H9 (cell line): ENCODE measurements at regions not wholly inside any gene's neighbourhood (a gene's known extent, or its start where the extent isn't known, plus 50 kb on each side); places are given as distances from the start of the nearest gene placed in this dataset.

ENCODE experiments used
- DNase-seq: peaks from one replicate; pipeline ENCODE4 v3.0.0-alpha.2; 2017
- H2AFZ ChIP-seq: one replicate; pipeline ENCODE4 v1.6.1; 2013; ENCODE audit warnings: mild to moderate bottlenecking, low read length, control low read depth, moderate library complexity
- H2AK5ac ChIP-seq: 2 replicates; pipeline ENCODE4 v1.6.1; 2013; ENCODE audit warnings: low read length, control low read depth, mixed read lengths; ENCODE audit not compliant: insufficient read length
- H2BK120ac ChIP-seq: one replicate; pipeline ENCODE4 v1.6.1; 2013; ENCODE audit warnings: low read depth, mild to moderate bottlenecking, low read length, control low read depth, inconsistent platforms; ENCODE audit not compliant: poor library complexity, severe bottlenecking
- H2BK12ac ChIP-seq: 2 replicates; pipeline ENCODE4 v1.6.1; 2013; ENCODE audit warnings: low read length, control low read depth, mixed read lengths, low read depth; ENCODE audit not compliant: insufficient read length
- H2BK15ac ChIP-seq: 2 replicates; pipeline ENCODE4 v1.6.1; 2013; ENCODE audit warnings: low read depth, low read length, control low read depth
- H2BK20ac ChIP-seq: one replicate; pipeline ENCODE4 v1.6.1; 2013; ENCODE audit warnings: low read depth, mild to moderate bottlenecking, low read length, control low read depth, inconsistent platforms; ENCODE audit not compliant: poor library complexity, severe bottlenecking
- H2BK5ac ChIP-seq: 2 replicates; pipeline ENCODE4 v1.6.1; 2013; ENCODE audit warnings: low read length, control low read depth, mixed read lengths; ENCODE audit not compliant: insufficient read length
- H3K14ac ChIP-seq: 2 replicates; pipeline ENCODE4 v1.6.1; 2013; ENCODE audit warnings: low read length, control low read depth; ENCODE audit not compliant: insufficient read depth
- H3K18ac ChIP-seq: 2 replicates; pipeline ENCODE4 v1.6.1; 2013; ENCODE audit warnings: low read depth, mild to moderate bottlenecking, mixed read lengths, low read length, control low read depth; ENCODE audit not compliant: insufficient read length
- H3K23ac ChIP-seq: 2 replicates; pipeline ENCODE4 v1.6.1; 2013; ENCODE audit warnings: low read length, control low read depth, mixed read lengths, low read depth; ENCODE audit not compliant: insufficient read length
- H3K23me2 ChIP-seq: 2 replicates; pipeline ENCODE4 v1.6.1; 2013; ENCODE audit warnings: low read depth, mild to moderate bottlenecking, mixed read lengths, low read length, control low read depth; ENCODE audit not compliant: insufficient read length, poor library complexity, severe bottlenecking
- H3K27ac ChIP-seq: 2 replicates; pipeline ENCODE4 v1.5.1; 2013; ENCODE audit warnings: low read length, control low read depth, mixed read lengths, low read depth; ENCODE audit not compliant: insufficient read length
- H3K27me3 ChIP-seq: 2 replicates; pipeline ENCODE4 v1.6.1; 2013; ENCODE audit warnings: low read length, control low read depth, inconsistent platforms; ENCODE audit not compliant: insufficient read depth
- H3K4ac ChIP-seq: 2 replicates; pipeline ENCODE4 v1.6.1; 2013; ENCODE audit warnings: low read depth, mild to moderate bottlenecking, control low read depth, inconsistent platforms, low read length, moderate library complexity
- H3K4me1 ChIP-seq: 2 replicates; pipeline ENCODE4 v1.6.1; 2013; ENCODE audit warnings: low read length, control low read depth, inconsistent platforms; ENCODE audit not compliant: insufficient read depth
- H3K4me2 ChIP-seq: 2 replicates; pipeline ENCODE4 v1.6.1; 2013; ENCODE audit warnings: low read length, control low read depth, mixed read lengths; ENCODE audit not compliant: insufficient read length, insufficient read depth
- H3K56ac ChIP-seq: 2 replicates; pipeline ENCODE4 v1.6.1; 2013; ENCODE audit warnings: low read depth, mild to moderate bottlenecking, mixed read lengths, low read length, control low read depth; ENCODE audit not compliant: insufficient read length
- H3K79me1 ChIP-seq: 2 replicates; pipeline ENCODE4 v1.6.1; 2013; ENCODE audit warnings: low read depth, mild to moderate bottlenecking, moderate library complexity, low read length, control low read depth, inconsistent platforms; ENCODE audit not compliant: insufficient read depth, poor library complexity, severe bottlenecking
- H3K79me2 ChIP-seq: 2 replicates; pipeline ENCODE4 v1.6.1; 2013; ENCODE audit warnings: low read length, control low read depth, inconsistent platforms; ENCODE audit not compliant: insufficient read depth
- H3K9ac ChIP-seq: 2 replicates; pipeline ENCODE4 v1.6.1; 2013; ENCODE audit warnings: low read length, control low read depth, mixed read lengths; ENCODE audit not compliant: insufficient read length; ENCODE audit errors: extremely low read depth
- H3K9me3 ChIP-seq: one replicate; pipeline ENCODE4 v1.6.1; 2013; ENCODE audit warnings: low read depth, low read length, inconsistent platforms; ENCODE audit not compliant: control insufficient read depth
- H3T11ph ChIP-seq: one replicate; pipeline ENCODE4 v1.6.1; 2013; ENCODE audit warnings: mild to moderate bottlenecking, low read length, control low read depth, inconsistent platforms
- H4K20me1 ChIP-seq: one replicate; pipeline ENCODE4 v1.6.1; 2013; ENCODE audit not compliant: control insufficient read depth, insufficient read length, insufficient read depth
- H4K5ac ChIP-seq: 2 replicates; pipeline ENCODE4 v1.6.1; 2013; ENCODE audit warnings: low read depth, mild to moderate bottlenecking, mixed read lengths, low read length, control low read depth; ENCODE audit not compliant: insufficient read length
- H4K8ac ChIP-seq: replicated peaks from 2 replicates; pipeline ENCODE4 v1.6.1; 2013; ENCODE audit warnings: low read length, control low read depth, mixed read lengths, low read depth; ENCODE audit not compliant: insufficient read length
- H4K91ac ChIP-seq: 2 replicates; pipeline ENCODE4 v1.6.1; 2013; ENCODE audit warnings: low read depth, mild to moderate bottlenecking, moderate library complexity, mixed read lengths, low read length, control low read depth; ENCODE audit not compliant: insufficient read length
- H3K27ac Mint-ChIP-seq, 3 experiments: 2 replicates in 2 of 3; 3 replicates in 1 of 3; pipeline ENCODE4 v1.8.0; 2020 to 2021; ENCODE audit warnings: mixed read lengths in 3 of 3, mild to moderate bottlenecking in 1 of 3, moderate library complexity in 1 of 3
- H3K27me3 Mint-ChIP-seq: 2 replicates; pipeline ENCODE4 v1.8.0; 2021; ENCODE audit warnings: low read depth, mild to moderate bottlenecking, moderate library complexity, mixed read lengths
- H3K36me3 Mint-ChIP-seq, 3 experiments: 2 replicates in 2 of 3; 3 replicates in 1 of 3; pipeline ENCODE4 v1.8.0; 2020 to 2021; ENCODE audit warnings: low read depth in 3 of 3, mixed read lengths in 3 of 3; ENCODE audit not compliant: insufficient read depth in 1 of 3
- H3K4me1 Mint-ChIP-seq, 2 experiments: 2 replicates each; pipeline ENCODE4 v1.8.0; 2020; ENCODE audit warnings: mixed read lengths in 2 of 2
- H3K4me3 Mint-ChIP-seq, 2 experiments: 2 replicates in 1 of 2; 3 replicates in 1 of 2; pipeline ENCODE4 v1.8.0; 2020 to 2021; ENCODE audit warnings: mild to moderate bottlenecking in 2 of 2, mixed read lengths in 2 of 2, moderate library complexity in 1 of 2
- H3K9me3 Mint-ChIP-seq, 2 experiments: 2 replicates in 1 of 2; 3 replicates in 1 of 2; pipeline ENCODE4 v1.8.0; 2020; ENCODE audit warnings: mild to moderate bottlenecking in 2 of 2, mixed read lengths in 2 of 2, moderate library complexity in 1 of 2
- WGBS: extraction: QIAGEN DNeasy Blood & Tissue Kit; methylation state at CpG from one replicate; pipeline ENCODE4 v1.1.7; 2013; ENCODE audit warnings: missing lambda C conversion rate, low lambda C conversion rate, mixed read lengths; ENCODE audit not compliant: insufficient read length; ENCODE audit errors: extremely low coverage; 5-methylcytosine and 5-hydroxymethylcytosine counted together
- TF ChIP-seq, protein P1 (sequence below): fragments of 200-600 bp; sonication (generic); conservative IDR thresholded peaks from 3 replicates; pipeline ENCODE4 v1.8.0; 2021; ENCODE audit warnings: antibody characterized with exemption, mild to moderate bottlenecking

DNA sequence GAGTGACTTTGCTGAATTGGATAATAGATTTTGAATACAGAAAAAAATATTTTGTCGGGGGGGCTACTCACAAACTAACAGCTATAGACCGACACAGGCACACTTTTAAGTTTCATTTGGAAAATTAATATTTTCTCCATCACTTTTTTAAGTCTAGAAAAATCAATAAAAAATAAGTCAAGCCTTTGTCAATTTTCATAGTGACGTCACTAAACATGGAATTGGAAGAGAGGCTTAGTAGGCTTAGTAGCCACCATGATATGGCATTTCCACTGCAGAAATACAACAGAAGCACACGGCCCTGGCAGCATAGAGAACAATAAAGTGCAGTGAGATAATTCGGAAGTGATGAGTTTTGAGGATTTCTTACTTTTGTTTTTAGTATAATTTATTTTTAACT, 357.2 kb downstream of the RPS24 start:
- peaks cover 12% of the 10 kb centered on the region for H3K27me3 Mint-ChIP-seq
- no peaks in the 10 kb centered on the region; a peak in 1 of 5 replicates for H3K9me3 Mint-ChIP-seq
- no CpG with 5 or more reads among the region's 5 CpGs for WGBS

More for the DNA sequence above, 357.2 kb downstream of the RPS24 start:
- Histone ChIP-seq H3K27ac (no peak overlapping the region), H4K8ac (no peak overlapping the region), H4K5ac (no peak overlapping the region), H3K9ac (no peak overlapping the region), H3K56ac (no peak overlapping the region), H3T11ph (no peak overlapping the region), H3K9me3 (no peaks in the 10 kb centered on the region), H3K23ac (no peak overlapping the region), H3K4me2 (no peak overlapping the region), H4K20me1 (no peaks in the 10 kb centered on the region), H4K91ac (no peak overlapping the region), H3K79me2 (no peaks in the 10 kb centered on the region), H2BK20ac (no peak overlapping the region), H2BK5ac (no peak overlapping the region), H2BK120ac (no peak overlapping the region), H2BK12ac (no peak overlapping the region), H3K4me1 (no peaks in the 10 kb centered on the region), H3K79me1 (no peaks in the 10 kb centered on the region), H3K14ac (no peak overlapping the region), H3K4ac (no peak overlapping the region), H2BK15ac (no peak overlapping the region), H2AK5ac (no peak overlapping the region), H2AFZ (no peak overlapping the region), H3K18ac (no peak overlapping the region), H3K27me3 (no peaks in the 10 kb centered on the region), H3K23me2 (no peaks in the 10 kb centered on the region)
- no peak overlapping the region for H3K4me3 Mint-ChIP-seq
- DNase-seq = no peak
- H3K4me1 Mint-ChIP-seq = peaks cover 6 to 7% of the 10 kb centered on the region in 2 experiments; a peak in 2 of 4 replicates
- no peaks in the 10 kb centered on the region for H3K36me3 Mint-ChIP-seq
- H3K27ac Mint-ChIP-seq = no peak overlapping the region
- TF ChIP-seq, protein P1, sequence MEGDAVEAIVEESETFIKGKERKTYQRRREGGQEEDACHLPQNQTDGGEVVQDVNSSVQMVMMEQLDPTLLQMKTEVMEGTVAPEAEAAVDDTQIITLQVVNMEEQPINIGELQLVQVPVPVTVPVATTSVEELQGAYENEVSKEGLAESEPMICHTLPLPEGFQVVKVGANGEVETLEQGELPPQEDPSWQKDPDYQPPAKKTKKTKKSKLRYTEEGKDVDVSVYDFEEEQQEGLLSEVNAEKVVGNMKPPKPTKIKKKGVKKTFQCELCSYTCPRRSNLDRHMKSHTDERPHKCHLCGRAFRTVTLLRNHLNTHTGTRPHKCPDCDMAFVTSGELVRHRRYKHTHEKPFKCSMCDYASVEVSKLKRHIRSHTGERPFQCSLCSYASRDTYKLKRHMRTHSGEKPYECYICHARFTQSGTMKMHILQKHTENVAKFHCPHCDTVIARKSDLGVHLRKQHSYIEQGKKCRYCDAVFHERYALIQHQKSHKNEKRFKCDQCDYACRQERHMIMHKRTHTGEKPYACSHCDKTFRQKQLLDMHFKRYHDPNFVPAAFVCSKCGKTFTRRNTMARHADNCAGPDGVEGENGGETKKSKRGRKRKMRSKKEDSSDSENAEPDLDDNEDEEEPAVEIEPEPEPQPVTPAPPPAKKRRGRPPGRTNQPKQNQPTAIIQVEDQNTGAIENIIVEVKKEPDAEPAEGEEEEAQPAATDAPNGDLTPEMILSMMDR = no peak
